Smooth muscle cell (in vitro differentiated cells): ENCODE measurements at regions not wholly inside any gene's neighbourhood (a gene's known extent, or its start where the extent isn't known, plus 50 kb on each side); places are given as distances from the start of the nearest gene placed in this dataset.

Experiments
- DNase-seq: peaks from one replicate; lab custom pipeline; 2025; ENCODE audit not compliant: unreplicated experiment; lab: John Stamatoyannopoulos, UW
- H2AFZ ChIP-seq: fragments of 200-600 bp; sonication (generic); 2 replicates; pipeline ENCODE4 v1.6.0; 2016; ENCODE audit warnings: antibody characterized with exemption, low read depth, mild to moderate bottlenecking
- H3F3A ChIP-seq: fragments of 200-600 bp; sonication (generic); 2 replicates; pipeline ENCODE4 v1.6.0; 2017; ENCODE audit warnings: antibody characterized with exemption, low read depth
- H3K27ac ChIP-seq: fragments of 200-600 bp; sonication (generic); 2 replicates; pipeline ENCODE4 v1.5.1; 2016; ENCODE audit warnings: low read depth, mild to moderate bottlenecking
- H3K27me3 ChIP-seq: fragments of 200-600 bp; sonication (generic); 2 replicates; pipeline ENCODE4 v1.6.1; 2016; ENCODE audit warnings: low read depth, mild to moderate bottlenecking
- H3K36me3 ChIP-seq: fragments of 200-600 bp; sonication (generic); 2 replicates; pipeline ENCODE4 v1.5.1; 2016; ENCODE audit warnings: low read depth
- H3K4me1 ChIP-seq: fragments of 200-600 bp; sonication (generic); 2 replicates; pipeline ENCODE4 v1.5.1; 2016; ENCODE audit warnings: low read depth
- H3K4me2 ChIP-seq: fragments of 200-600 bp; sonication (generic); 2 replicates; pipeline ENCODE4 v1.6.0; 2016; ENCODE audit warnings: mild to moderate bottlenecking
- H3K4me3 ChIP-seq: fragments of 200-600 bp; sonication (generic); 2 replicates; pipeline ENCODE4 v1.5.1; 2016; ENCODE audit warnings: mild to moderate bottlenecking
- H3K79me2 ChIP-seq: fragments of 200-600 bp; sonication (generic); 2 replicates; pipeline ENCODE4 v1.6.0; 2016; ENCODE audit warnings: low read depth, mild to moderate bottlenecking
- H3K9ac ChIP-seq: fragments of 200-600 bp; sonication (generic); 2 replicates; pipeline ENCODE4 v1.6.0; 2016; ENCODE audit warnings: low read depth
- H3K9me3 ChIP-seq: fragments of 200-600 bp; sonication (generic); replicated peaks from 2 replicates; pipeline ENCODE4 v1.5.1; 2016; ENCODE audit warnings: low read depth
- H4K20me1 ChIP-seq: fragments of 200-600 bp; sonication (generic); 2 replicates; pipeline ENCODE4 v1.6.0; 2016; ENCODE audit warnings: low read depth
- CTCF ChIP-seq: fragments of 200-600 bp; sonication (generic); IDR thresholded peaks from 2 replicates; pipeline ENCODE4 v1.5.1; 2017; ENCODE audit warnings: borderline replicate concordance, mild to moderate bottlenecking, antibody characterized with exemption; ENCODE audit not compliant: insufficient read depth, poor library complexity, severe bottlenecking
- WGBS: methylation state at CpG from one replicate; pipeline ENCODE4 v1.1.7; 2016; ENCODE audit warnings: low lambda C conversion rate; 5-methylcytosine and 5-hydroxymethylcytosine counted together

GRCh38 chrX:39601231-39602177, 496.3 kb downstream of the BCOR start:
- no peaks in the 10 kb centered on the region for H3K79me2 ChIP-seq
- H3K27ac ChIP-seq = no peak overlapping the region
- H3K36me3 ChIP-seq = no peaks in the 10 kb centered on the region
- no peak overlapping the region for H2AFZ ChIP-seq
- WGBS = 69% methylated on average over 19 of the region's 19 CpGs
- no peak overlapping the region for H3K4me3 ChIP-seq
- H3K9me3 ChIP-seq = no peaks in the 10 kb centered on the region
- H3K4me1 ChIP-seq = no peaks in the 10 kb centered on the region
- TF ChIP-seq CTCF = no peak
- H3K27me3 ChIP-seq = no peaks in the 10 kb centered on the region
- no peak overlapping the region for H3K4me2 ChIP-seq
- H3K9ac ChIP-seq = no peak overlapping the region
- no peaks in the 10 kb centered on the region for H3F3A ChIP-seq
- H4K20me1 ChIP-seq = no peaks in the 10 kb centered on the region
- no peak for DNase-seq

- no peak overlapping the region for H3K9ac ChIP-seq
- 84% methylated on average over 4 of the region's 4 CpGs for WGBS
Measured at GRCh38 chrX:39602195-39602594, 495.6 kb downstream of the BCOR start.

GRCh38 chrX:39603230-39603629, 494.5 kb downstream of the BCOR start:
- Histone ChIP-seq H3K4me2 (no peak overlapping the region), H3K36me3 (no peaks in the 10 kb centered on the region), H2AFZ (no peak overlapping the region), H3K4me3 (no peak overlapping the region), H3K27me3 (no peaks in the 10 kb centered on the region), H3K27ac (no peak overlapping the region), H3K9ac (no peak overlapping the region), H4K20me1 (no peaks in the 10 kb centered on the region), H3K4me1 (no peaks in the 10 kb centered on the region), H3F3A (no peaks in the 10 kb centered on the region), H3K79me2 (no peaks in the 10 kb centered on the region), H3K9me3 (no peaks in the 10 kb centered on the region)
- WGBS = 55% methylated on average over 4 of the region's 4 CpGs
- TF ChIP-seq CTCF = no peak
- no peak for DNase-seq

More at GRCh38 chrX:39602195-39602594, 495.6 kb downstream of the BCOR start:
- no peak overlapping the region for H3K27ac ChIP-seq
- no peak for TF ChIP-seq CTCF
- no peak overlapping the region for H2AFZ ChIP-seq
- H3F3A ChIP-seq = no peaks in the 10 kb centered on the region
- H3K27me3 ChIP-seq = no peaks in the 10 kb centered on the region
- DNase-seq = no peak
- no peak overlapping the region for H3K4me3 ChIP-seq
- no peaks in the 10 kb centered on the region for H3K4me1 ChIP-seq
- H3K36me3 ChIP-seq = no peaks in the 10 kb centered on the region
- no peaks in the 10 kb centered on the region for H4K20me1 ChIP-seq
- no peak overlapping the region for H3K4me2 ChIP-seq
- no peaks in the 10 kb centered on the region for H3K9me3 ChIP-seq
- H3K79me2 ChIP-seq = no peaks in the 10 kb centered on the region
